GM12891 (cell line): ENCODE measurements at regions not wholly inside any gene's neighbourhood (a gene's known extent, or its start where the extent isn't known, plus 50 kb on each side); places are given as distances from the start of the nearest gene placed in this dataset.

ENCODE experiments used
- DNase-seq: peaks from one replicate; pipeline ENCODE4 v3.0.0; 2011; ENCODE audit warnings: low spot score; ENCODE audit not compliant: insufficient read length
- FAIRE-seq: peaks from 2 replicates; lab custom pipeline; 2011; peaks lifted over from hg19 to GRCh38; lab: Jason Lieb, UNC
- PAX5 ChIP-seq: IDR thresholded peaks from 2 replicates; pipeline ENCODE4 v1.6.1; 2011; ENCODE audit warnings: low read length, moderate library complexity, mild to moderate bottlenecking; ENCODE audit not compliant: insufficient read depth, severe bottlenecking
- POLR2A ChIP-seq: IDR thresholded peaks from 2 replicates; pipeline ENCODE4 v1.6.1; 2011; ENCODE audit warnings: low read depth, low read length, control low read depth
- POLR2AphosphoS5 ChIP-seq: IDR thresholded peaks from 2 replicates; pipeline ENCODE4 v1.6.1; 2011; ENCODE audit warnings: low read depth, low read length, control low read depth
- POU2F2 ChIP-seq: IDR thresholded peaks from 2 replicates; pipeline ENCODE4 v1.6.1; 2011; ENCODE audit warnings: low read depth, mild to moderate bottlenecking, control low read depth, low read length, moderate library complexity
- SPI1 ChIP-seq: IDR thresholded peaks from 2 replicates; pipeline ENCODE4 v1.6.1; 2011; ENCODE audit warnings: low read depth, low read length, control low read depth
- TAF1 ChIP-seq: IDR thresholded peaks from 2 replicates; pipeline ENCODE4 v1.6.1; 2011; ENCODE audit warnings: low read depth, low read length, control low read depth

DNA sequence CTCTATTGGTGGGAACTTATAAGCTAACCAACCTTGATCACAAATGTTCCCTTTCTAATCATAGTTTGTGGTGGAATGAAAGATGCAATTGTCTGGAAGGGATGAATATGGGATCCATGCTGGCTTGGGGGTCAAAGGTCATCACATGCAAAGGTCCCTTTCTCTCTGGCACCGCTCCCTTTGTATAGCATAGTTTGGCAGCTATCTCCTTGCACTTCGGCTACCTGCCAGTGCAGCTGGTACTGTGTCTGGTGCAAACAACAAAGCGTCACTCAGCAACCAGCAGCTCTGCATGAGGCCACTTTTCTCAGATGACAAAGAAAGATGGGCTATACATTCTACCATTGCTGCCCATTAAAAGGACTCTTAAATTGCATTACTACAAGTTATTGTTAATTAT is 188.2 kb upstream of the NFIA start:
- FAIRE-seq (no peak), DNase-seq (no peak)
- TF ChIP-seq TAF1 (no peak), SPI1 (no peak), PAX5 (no peak), POLR2AphosphoS5 (no peak), POU2F2 (no peak), POLR2A (no peak)

DNA sequence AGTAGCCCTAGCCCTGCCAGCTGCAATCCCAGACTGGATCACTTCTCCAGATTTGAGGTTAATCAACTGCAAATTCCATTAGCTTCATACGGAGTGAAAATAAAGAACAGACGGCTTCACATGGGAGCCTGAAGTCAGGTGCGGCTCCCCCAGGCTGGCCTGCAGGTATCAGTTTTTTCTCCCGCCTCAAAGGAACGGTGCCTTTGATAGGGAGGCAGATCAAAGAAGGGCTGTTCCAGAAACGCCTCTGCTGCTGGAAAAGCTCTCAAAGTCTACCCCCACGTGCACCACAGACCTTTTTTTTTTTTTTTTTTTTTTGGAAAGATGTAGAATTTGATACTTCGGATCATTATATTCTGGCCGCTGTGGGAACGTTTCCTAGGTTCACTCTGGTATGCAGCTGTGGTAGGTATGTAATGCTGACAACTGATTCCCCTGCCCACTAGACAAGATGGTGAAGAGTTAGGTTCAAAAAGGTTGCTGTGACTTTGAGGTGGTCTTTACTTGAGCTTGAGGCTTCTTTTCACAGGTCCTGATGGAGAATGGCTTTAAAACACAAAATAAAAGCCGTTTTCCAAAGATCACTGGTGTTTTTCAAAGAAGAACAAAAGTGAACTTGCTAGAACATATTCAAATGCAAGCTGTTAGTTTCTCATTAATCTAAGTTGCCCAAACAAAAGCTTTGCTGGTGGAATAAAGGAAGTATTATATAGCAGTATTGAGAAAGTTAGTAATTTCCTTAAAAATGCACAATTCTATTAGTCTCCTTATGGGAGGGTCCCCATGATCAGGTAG is 189.0 kb upstream of the NFIA start:
- no peak for TF ChIP-seq POLR2AphosphoS5
- no peak for TF ChIP-seq POLR2A
- TF ChIP-seq TAF1, result no peak
- TF ChIP-seq PAX5, result no peak
- TF ChIP-seq POU2F2, result no peak
- no peak for DNase-seq
- no peak for FAIRE-seq

DNA sequence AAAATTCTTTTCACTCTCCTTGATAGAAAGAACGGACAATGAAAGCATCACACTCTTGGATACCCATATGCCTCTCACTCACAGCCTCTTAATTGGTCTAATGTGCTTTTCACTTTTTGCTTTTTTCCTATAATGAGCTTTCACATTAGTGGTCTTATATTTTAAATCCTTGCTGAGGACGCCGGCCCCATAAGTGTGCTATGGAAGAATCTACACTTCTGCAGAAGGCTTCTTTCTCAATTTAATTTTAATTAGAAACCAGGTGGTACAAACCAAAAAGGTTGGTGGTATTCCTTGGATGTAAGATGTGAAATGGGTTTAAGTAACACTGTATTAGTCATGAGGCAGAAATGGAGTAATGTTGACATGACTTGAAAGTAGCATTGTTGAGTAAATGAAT is 190.6 kb upstream of the NFIA start:
- TF ChIP-seq SPI1, result no peak
- no peak for TF ChIP-seq POLR2A
- no peak for TF ChIP-seq TAF1
- TF ChIP-seq POLR2AphosphoS5, result no peak
- no peak for TF ChIP-seq PAX5
- no peak for TF ChIP-seq POU2F2
- FAIRE-seq (no peak), DNase-seq (no peak)

- FAIRE-seq, result no peak
- TF ChIP-seq PAX5 (no peak), POLR2AphosphoS5 (no peak), TAF1 (no peak), POLR2A (no peak), POU2F2 (no peak), SPI1 (no peak)
- DNase-seq, result no peak
Measured at GRCh38 chr1:60891281-60891680, 191.1 kb upstream of the NFIA start.

DNA sequence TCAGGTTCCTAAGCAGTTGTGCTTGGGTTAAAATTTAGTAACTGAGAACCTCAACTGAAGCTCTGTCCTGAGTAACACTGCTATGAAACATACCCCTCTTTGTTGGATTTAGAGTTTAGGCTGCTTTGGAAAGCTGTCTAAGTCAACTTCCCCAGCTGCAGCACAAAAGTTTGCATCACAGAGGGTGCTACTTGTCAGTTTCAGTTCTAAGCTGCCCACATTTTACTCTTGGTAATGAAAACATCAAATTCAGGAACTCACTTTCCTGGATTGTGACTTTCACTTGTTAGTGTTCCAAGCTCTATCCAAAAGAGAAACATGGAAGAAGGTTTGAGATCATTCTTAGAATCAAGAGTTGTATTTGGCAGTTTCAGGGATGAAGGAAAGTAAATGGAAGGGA is 191.7 kb upstream of the NFIA start:
- FAIRE-seq (no peak), DNase-seq (no peak)
- TF ChIP-seq TAF1 (no peak), POU2F2 (no peak), POLR2A (no peak), SPI1 (no peak), POLR2AphosphoS5 (no peak), PAX5 (no peak)

- no peak for FAIRE-seq
- TF ChIP-seq PAX5 (no peak), TAF1 (no peak), POLR2A (no peak), POU2F2 (no peak), SPI1 (no peak), POLR2AphosphoS5 (no peak)
- DNase-seq, result no peak
Measured at GRCh38 chr1:60889709-60890108, 192.7 kb upstream of the NFIA start.

DNA sequence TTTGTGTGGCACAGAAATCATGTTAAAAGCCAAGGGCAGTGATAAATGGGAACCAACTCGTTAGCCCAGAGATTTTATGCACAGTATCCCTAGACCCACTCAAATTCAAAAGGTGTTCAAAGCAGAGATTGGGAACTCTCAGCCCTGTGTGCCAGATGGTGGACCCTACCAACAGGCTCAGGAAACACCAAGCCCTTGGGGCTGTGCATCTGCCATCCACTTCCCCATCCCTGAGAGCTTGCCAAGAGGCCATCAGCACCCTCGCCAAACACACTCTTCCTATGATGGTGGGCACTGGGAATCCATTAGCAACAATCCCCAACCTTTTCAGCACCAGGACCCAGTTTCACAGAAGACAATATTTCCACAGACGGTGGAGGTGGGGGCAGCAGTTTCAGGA is 194.2 kb upstream of the NFIA start:
- FAIRE-seq, result no peak
- TF ChIP-seq POLR2A (no peak), TAF1 (no peak), POU2F2 (no peak), SPI1 (no peak), POLR2AphosphoS5 (no peak), PAX5 (no peak)
- no peak for DNase-seq

DNA sequence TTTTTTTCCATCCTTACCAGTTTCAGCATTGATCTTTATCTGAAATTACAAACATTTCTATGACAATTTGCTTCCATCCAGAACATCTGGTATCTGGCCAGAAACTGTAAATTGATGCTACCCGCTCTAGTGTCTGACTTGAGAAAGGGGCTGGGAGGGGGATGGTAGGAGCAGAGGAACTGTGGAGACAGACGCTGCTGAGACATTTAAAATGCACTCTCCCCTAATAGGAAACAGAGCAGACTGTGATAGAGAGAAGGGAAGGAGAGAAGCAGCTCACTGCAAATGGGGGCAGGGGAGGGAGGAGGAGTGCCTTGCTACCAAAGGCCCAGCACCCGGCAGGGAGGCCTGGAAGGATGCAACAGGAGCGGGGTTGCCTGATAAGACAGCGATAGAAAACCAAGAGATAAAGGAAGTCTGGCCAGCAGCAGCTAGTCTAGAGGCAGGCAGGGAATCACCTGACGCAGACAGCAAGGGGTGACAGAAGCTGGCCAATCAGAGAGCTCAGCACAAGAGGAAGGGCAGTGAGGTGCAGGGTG is 195.5 kb upstream of the NFIA start:
- DNase-seq (no peak), FAIRE-seq (no peak)
- TF ChIP-seq TAF1, result no peak
- TF ChIP-seq POU2F2, result no peak
- no peak for TF ChIP-seq POLR2A

GRCh38 chr1:60886090-60886489 is 196.3 kb upstream of the NFIA start:
- no peak for FAIRE-seq
- no peak for DNase-seq
- TF ChIP-seq SPI1 (no peak), TAF1 (no peak)

GRCh38 chr1:60880202-60880601 is 202.2 kb upstream of the NFIA start:
- no peak for FAIRE-seq
- TF ChIP-seq POLR2A (no peak), POU2F2 (no peak), SPI1 (no peak), PAX5 (no peak), TAF1 (no peak), POLR2AphosphoS5 (no peak)
- no peak for DNase-seq

DNA sequence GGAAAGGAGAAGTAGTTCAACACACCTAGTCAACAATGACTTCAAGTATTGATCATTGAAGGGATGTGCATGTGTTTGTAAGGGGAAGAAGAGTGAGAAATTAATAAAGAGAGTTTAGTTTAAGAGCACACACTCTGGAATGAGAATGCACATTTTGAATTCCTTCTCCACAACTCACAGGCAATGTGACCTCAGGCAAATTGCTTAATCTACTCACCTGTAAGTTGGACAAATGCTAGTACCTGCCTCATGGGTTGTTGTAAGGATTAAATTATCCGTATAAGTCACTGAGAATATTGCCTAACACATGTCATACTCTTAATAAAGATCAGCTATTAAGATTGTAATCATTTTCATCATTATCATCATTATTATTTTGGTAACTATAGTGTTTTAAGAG is 204.0 kb upstream of the NFIA start:
- TF ChIP-seq SPI1 (no peak), POLR2A (no peak), PAX5 (no peak), POU2F2 (no peak), TAF1 (no peak), POLR2AphosphoS5 (no peak)
- FAIRE-seq, result no peak
- no peak for DNase-seq
